ENCODE measurements at regions not wholly inside any gene's neighbourhood (a gene's known extent, or its start where the extent isn't known, plus 50 kb on each side); places are given as distances from the start of the nearest gene placed in this dataset.
"Not testable (repeated sequence)": the region's sequence is repeated elsewhere in the genome, so short reads cannot be mapped to it uniquely, and the experiment has no call there.

- DNase-seq: peak in 1 of 3 experiments; percentile 34
Measured at GRCh38 chr12:67085699-67086098, 183.5 kb upstream of the CAND1 start.

GRCh38 chr12:67086116-67086515 lies 183.0 kb upstream of the CAND1 start:
- no peak for DNase-seq

GRCh38 chr12:67088401-67089118 lies 180.6 kb upstream of the CAND1 start:
- no peak for DNase-seq

GRCh38 chr12:67091204-67091603 lies 178.0 kb upstream of the CAND1 start:
- no peak for DNase-seq

GRCh38 chr12:67091678-67092077 lies 177.5 kb upstream of the CAND1 start:
- no peak for DNase-seq

- not testable (repeated sequence) for DNase-seq
Measured at GRCh38 chr12:67092934-67093333, 176.2 kb upstream of the CAND1 start.

GRCh38 chr12:67096533-67097318 lies 172.4 kb upstream of the CAND1 start:
- DNase-seq: peak in 1 of 3 experiments; percentile 40

- peak in 1 of 3 experiments; percentile 32 for DNase-seq
Measured at GRCh38 chr12:67099858-67100257, 169.3 kb upstream of the CAND1 start.

GRCh38 chr12:67103521-67103920 lies 165.6 kb upstream of the CAND1 start:
- no peak for DNase-seq

- no peak for DNase-seq
Measured at GRCh38 chr12:67107235-67107634, 161.9 kb upstream of the CAND1 start.

- DNase-seq: peak in 1 of 3 experiments; percentile 31
Measured at GRCh38 chr12:67107751-67108269, 161.3 kb upstream of the CAND1 start.

- not testable (repeated sequence) for DNase-seq
Measured at GRCh38 chr12:67110345-67110744, 158.8 kb upstream of the CAND1 start.

- no peak for DNase-seq
Measured at GRCh38 chr12:67111182-67111581, 158.0 kb upstream of the CAND1 start.

GRCh38 chr12:67112586-67112985 lies 156.6 kb upstream of the CAND1 start:
- DNase-seq: peak in 1 of 3 experiments; percentile 70

GRCh38 chr12:67116134-67116533 lies 153.0 kb upstream of the CAND1 start:
- no peak for DNase-seq

GRCh38 chr12:67122584-67122983 lies 146.6 kb upstream of the CAND1 start:
- no peak for DNase-seq

GRCh38 chr12:67137256-67137655 lies 131.9 kb upstream of the CAND1 start:
- no peak for DNase-seq

GRCh38 chr12:67141296-67142018 lies 127.7 kb upstream of the CAND1 start:
- DNase-seq: no peak

- DNase-seq: no peak
Measured at GRCh38 chr12:67145692-67146091, 123.5 kb upstream of the CAND1 start.

- DNase-seq: no peak
Measured at GRCh38 chr12:67147030-67147429, 122.1 kb upstream of the CAND1 start.

GRCh38 chr12:67147447-67147846 lies 121.7 kb upstream of the CAND1 start:
- DNase-seq: no peak

- no peak for DNase-seq
Measured at GRCh38 chr12:67148265-67148664, 120.9 kb upstream of the CAND1 start.

GRCh38 chr12:67151886-67152285 lies 117.3 kb upstream of the CAND1 start:
- peak in 2 of 3 experiments; percentile 28 to 36 for DNase-seq

All from NCI-H1417 (cell line).